IMR-90 (cell line): ENCODE measurements at regions not wholly inside any gene's neighbourhood (a gene's known extent, or its start where the extent isn't known, plus 50 kb on each side); places are given as distances from the start of the nearest gene placed in this dataset.

Source experiments
- ATAC-seq: fragments of 200-7000 bp; cut with Tn5 transposase; 2 replicates; pipeline ENCODE4 v1.9.1; 2020; ENCODE audit warnings: low read depth, mild to moderate bottlenecking, moderate library complexity
- BruUV-seq: library from RNA; stranded (reverse); fragments of 400-500 nt; replicated peaks from 2 replicates; lab custom pipeline; 2021; lab: Mats Ljungman, UMichigan
- CTCF ChIA-PET: fragments of 300-600 bp; formaldehyde crosslinking; extraction: SDS; loops from one replicate; lab custom pipeline; 2021; ENCODE audit warnings: antibody characterized with exemption; lab: Yijun Ruan, JAX
- POLR2A ChIA-PET: fragments of 300-600 bp; sonication (Branson Sonifier 250); formaldehyde crosslinking; loops from one replicate; lab custom pipeline; 2022; ENCODE audit warnings: antibody characterized with exemption; ENCODE audit not compliant: unreplicated experiment; lab: Charles Lee
- DNase-seq: peaks from one replicate; pipeline ENCODE4 v3.0.0; 2013
- H2AFZ ChIP-seq: replicated peaks from 2 replicates; pipeline ENCODE3; 2013; ENCODE audit warnings: low read length, mild to moderate bottlenecking; ENCODE audit not compliant: poor library complexity
- H2AK5ac ChIP-seq: 2 replicates; pipeline ENCODE4 v1.6.1; 2013; ENCODE audit warnings: low read depth, low read length, inconsistent platforms
- H2AK9ac ChIP-seq: replicated peaks from 2 replicates; pipeline ENCODE3; 2013; ENCODE audit warnings: mild to moderate bottlenecking, low read depth, low read length, moderate library complexity; ENCODE audit not compliant: poor library complexity
- H2BK120ac ChIP-seq: 2 replicates; pipeline ENCODE4 v1.6.1; 2013; ENCODE audit warnings: low read depth, low read length, inconsistent platforms
- H2BK15ac ChIP-seq: 3 replicates; pipeline ENCODE4 v1.6.1; 2013; ENCODE audit warnings: low read depth, low read length, inconsistent platforms
- H2BK20ac ChIP-seq: 2 replicates; pipeline ENCODE4 v1.6.1; 2013; ENCODE audit warnings: low read depth, mild to moderate bottlenecking, inconsistent platforms, low read length, moderate library complexity
- H2BK5ac ChIP-seq: 2 replicates; pipeline ENCODE4 v1.6.1; 2013; ENCODE audit warnings: mild to moderate bottlenecking, low read depth, low read length, inconsistent platforms; ENCODE audit not compliant: poor library complexity, severe bottlenecking
- H3K14ac ChIP-seq: replicated peaks from 2 replicates; pipeline ENCODE4 v1.6.1; 2013; ENCODE audit warnings: low read depth, low read length, inconsistent platforms
- H3K18ac ChIP-seq: 2 replicates; pipeline ENCODE4 v1.6.1; 2013; ENCODE audit warnings: low read depth, low read length, control low read depth
- H3K23ac ChIP-seq: 2 replicates; pipeline ENCODE4 v1.6.1; 2013; ENCODE audit warnings: low read depth, low read length, inconsistent platforms
- H3K27ac ChIP-seq: 2 replicates; pipeline ENCODE4 v1.5.1; 2013; ENCODE audit warnings: mild to moderate bottlenecking, control low read depth, low read length; ENCODE audit not compliant: insufficient read depth
- H3K27me3 ChIP-seq: 2 replicates; pipeline ENCODE4 v1.6.1; 2013; ENCODE audit warnings: low read length; ENCODE audit not compliant: control insufficient read depth, insufficient read depth
- H3K36me3 ChIP-seq: 2 replicates; pipeline ENCODE4 v1.6.1; 2013; ENCODE audit warnings: low read length, mixed read lengths; ENCODE audit not compliant: control insufficient read depth, insufficient read depth
- H3K4ac ChIP-seq: 2 replicates; pipeline ENCODE4 v1.6.1; 2013; ENCODE audit warnings: low read depth, low read length, inconsistent platforms
- H3K4me1 ChIP-seq: 2 replicates; pipeline ENCODE4 v1.6.1; 2013; ENCODE audit warnings: low read length, mixed read lengths; ENCODE audit not compliant: control insufficient read depth, insufficient read depth
- H3K4me2 ChIP-seq: 2 replicates; pipeline ENCODE4 v1.6.1; 2013; ENCODE audit warnings: low read depth, mild to moderate bottlenecking, control low read depth, low read length, moderate library complexity
- H3K4me3 ChIP-seq: 2 replicates; pipeline ENCODE4 v1.5.1; 2013; ENCODE audit warnings: low read depth, mild to moderate bottlenecking, control low read depth, low read length, moderate library complexity; ENCODE audit not compliant: insufficient read depth
- H3K56ac ChIP-seq: 2 replicates; pipeline ENCODE4 v1.6.1; 2013; ENCODE audit warnings: low read length, inconsistent platforms; ENCODE audit not compliant: insufficient read depth; ENCODE audit errors: extremely low read depth
- H3K79me1 ChIP-seq, 2 experiments: 2 replicates each; pipeline ENCODE4 v1.6.1; 2013; ENCODE audit warnings: low read length in 2 of 2, inconsistent platforms in 1 of 2, low read depth in 1 of 2
- H3K9ac ChIP-seq: 2 replicates; pipeline ENCODE4 v1.6.1; 2013; ENCODE audit warnings: low read depth, low read length, control low read depth
- H3K9me1 ChIP-seq: 2 replicates; pipeline ENCODE4 v1.6.1; 2013; ENCODE audit warnings: low read length, inconsistent platforms; ENCODE audit not compliant: insufficient read depth
- H3K9me3 ChIP-seq: 2 replicates; pipeline ENCODE4 v1.6.1; 2013; ENCODE audit warnings: low read length; ENCODE audit not compliant: control insufficient read depth, insufficient read depth
- H4K20me1 ChIP-seq: 2 replicates; pipeline ENCODE4 v1.6.1; 2013; ENCODE audit warnings: low read length, inconsistent platforms; ENCODE audit not compliant: insufficient read depth
- H4K5ac ChIP-seq: 2 replicates; pipeline ENCODE4 v1.6.1; 2013; ENCODE audit warnings: mild to moderate bottlenecking, low read depth, low read length, control low read depth
- H4K8ac ChIP-seq, 2 experiments: 2 replicates each; pipeline ENCODE4 v1.6.1; 2013; ENCODE audit warnings: low read depth in 2 of 2, low read length in 2 of 2, control low read depth in 1 of 2, inconsistent platforms in 1 of 2
- H4K91ac ChIP-seq: 2 replicates; pipeline ENCODE4 v1.6.1; 2013; ENCODE audit warnings: low read depth, low read length, inconsistent platforms; ENCODE audit not compliant: insufficient read depth
- BHLHE40 ChIP-seq: fragments of 150-350 bp; IDR thresholded peaks from 2 replicates; pipeline ENCODE4 v1.6.1; 2016; ENCODE audit warnings: mild to moderate bottlenecking, low read depth, low read length
- CEBPB ChIP-seq: IDR thresholded peaks from 2 replicates; pipeline ENCODE4 v1.6.1; 2012; ENCODE audit warnings: low read depth, low read length, improper control_type of control experiment
- CTCF ChIP-seq: conservative IDR thresholded peaks from 2 replicates; pipeline ENCODE4 v1.5.1; 2012; ENCODE audit warnings: mild to moderate bottlenecking, low read depth, low read length, improper control_type of control experiment
- ELK1 ChIP-seq: fragments of 150-350 bp; IDR thresholded peaks from 2 replicates; pipeline ENCODE4 v1.6.1; 2016; ENCODE audit warnings: low read depth, mild to moderate bottlenecking, low read length, moderate library complexity, borderline replicate concordance
- FOS ChIP-seq: fragments of 150-350 bp; IDR thresholded peaks from 2 replicates; pipeline ENCODE4 v1.6.1; 2016; ENCODE audit warnings: low read depth, low read length
- MAFK ChIP-seq: IDR thresholded peaks from 2 replicates; pipeline ENCODE4 v1.6.1; 2012; ENCODE audit warnings: low read depth, low read length, improper control_type of control experiment
- MAZ ChIP-seq: IDR thresholded peaks from 2 replicates; pipeline ENCODE4 v1.6.1; 2012; ENCODE audit warnings: low read depth, mild to moderate bottlenecking, low read length, improper control_type of control experiment, moderate library complexity, borderline replicate concordance
- NFE2L2 ChIP-seq: fragments of 150-350 bp; IDR thresholded peaks from 2 replicates; pipeline ENCODE4 v1.6.1; 2016; ENCODE audit warnings: low read depth, mild to moderate bottlenecking, low read length
- RAD21 ChIP-seq: IDR thresholded peaks from 2 replicates; pipeline ENCODE4 v1.6.1; 2012; ENCODE audit warnings: low read length, improper control_type of control experiment
- RCOR1 ChIP-seq: IDR thresholded peaks from 2 replicates; pipeline ENCODE4 v1.6.1; 2012; ENCODE audit warnings: mild to moderate bottlenecking, low read length, improper control_type of control experiment; ENCODE audit not compliant: insufficient replicate concordance
- SMC3 ChIP-seq: fragments of 150-350 bp; IDR thresholded peaks from 2 replicates; pipeline ENCODE4 v1.6.1; 2016; ENCODE audit warnings: low read depth, mild to moderate bottlenecking, antibody characterized with exemption, low read length, moderate library complexity
- USF2 ChIP-seq: fragments of 150-350 bp; IDR thresholded peaks from 2 replicates; pipeline ENCODE4 v1.6.1; 2017; ENCODE audit warnings: mild to moderate bottlenecking, antibody characterized with exemption, low read length, low read depth
- WGBS, 2 experiments: methylation state at CpG; one replicate each; pipeline versions ENCODE4 v1.1.5 to v1.1.7; 2013; ENCODE audit warnings: missing lambda C conversion rate in 2 of 2; ENCODE audit not compliant: insufficient read length in 1 of 2; ENCODE audit errors: extremely low coverage in 2 of 2; 5-methylcytosine and 5-hydroxymethylcytosine counted together
- dilution Hi-C: fragments of 300-500 bp; cut with HindIII; formaldehyde crosslinking; loops from one replicate; pipeline ENCODE4 v1.14.3; 2018; ENCODE audit warnings: low sequenced_read_pairs; ENCODE audit not compliant: unreplicated experiment
- in situ Hi-C: fragments of 300-500 bp; cut with MboI; formaldehyde crosslinking; loops from 3 replicates; pipeline ENCODE4 v1.14.3; 2019; ENCODE audit warnings: low sequenced_read_pairs, inconsistent platforms, mixed read lengths
- intact Hi-C: fragments of 100-400 bp; cut with micrococcal nuclease; formaldehyde crosslinking; loops from 2 replicates; pipeline ENCODE4 v1.10.0; 2022

GRCh38 chr11:134837887-134838232 is 425.8 kb upstream of the B3GAT1 start:
- H3K4ac ChIP-seq, result no peak overlapping the region
- no peak overlapping the region for H3K56ac ChIP-seq
- no peaks in the 10 kb centered on the region for H4K20me1 ChIP-seq
- H2AFZ ChIP-seq, result no peak overlapping the region
- no peak overlapping the region for H2AK9ac ChIP-seq
- DNase-seq (no peak), ATAC-seq (no peak)
- no peak overlapping the region for H2BK120ac ChIP-seq
- H3K9me3 ChIP-seq, result peaks cover 34% of the 10 kb centered on the region
- H3K79me1 ChIP-seq, result no peaks in the 10 kb centered on the region
- H3K4me1 ChIP-seq, result no peaks in the 10 kb centered on the region
- H2BK20ac ChIP-seq, result no peak overlapping the region
- no peak overlapping the region for H3K18ac ChIP-seq
- dilution Hi-C loops, result no loop called here
- H3K36me3 ChIP-seq, result no peaks in the 10 kb centered on the region
- no peak overlapping the region for H4K8ac ChIP-seq
- H3K14ac ChIP-seq, result no peak overlapping the region
- no peak overlapping the region for H3K4me3 ChIP-seq
- ChIA-PET POLR2A (no interaction called here), CTCF (no interaction called here)
- no peak for TF ChIP-seq BHLHE40
- no peak for TF ChIP-seq ELK1
- no peak for TF ChIP-seq CTCF
- no peak for TF ChIP-seq CEBPB
- TF ChIP-seq RCOR1, result no peak
- TF ChIP-seq RAD21, result no peak
- no peak for TF ChIP-seq MAFK
- no peak for TF ChIP-seq USF2
- no peak for TF ChIP-seq NFE2L2
- TF ChIP-seq FOS, result no peak
- no peak for TF ChIP-seq SMC3
- no peak for TF ChIP-seq MAZ
- H3K23ac ChIP-seq, result no peak overlapping the region
- no peak overlapping the region for H4K91ac ChIP-seq
- H3K4me2 ChIP-seq, result no peak overlapping the region
- no peak overlapping the region for H3K9ac ChIP-seq
- no peak overlapping the region for H3K27ac ChIP-seq
- no peak overlapping the region for H2BK15ac ChIP-seq
- H2AK5ac ChIP-seq, result no peak overlapping the region
- BruUV-seq, result no TSS peak
- intact Hi-C loops, result no loop called here
- WGBS, 2 experiments, result 39% methylated on average over 3 of the region's 6 CpGs; no CpG with 5 or more reads in 1 of the 2 experiments
- no peaks in the 10 kb centered on the region for H3K27me3 ChIP-seq
- H4K5ac ChIP-seq, result no peak overlapping the region
- in situ Hi-C loops, result no loop called here
- H2BK5ac ChIP-seq, result no peak overlapping the region
- no peaks in the 10 kb centered on the region for H3K9me1 ChIP-seq
